Fibroblast of skin of abdomen (primary cell): ENCODE measurements at regions not wholly inside any gene's neighbourhood (a gene's known extent, or its start where the extent isn't known, plus 50 kb on each side); places are given as distances from the start of the nearest gene placed in this dataset.

ENCODE experiments used
- DNase-seq: peaks from one replicate; pipeline ENCODE4 v3.0.0-alpha.2; 2013

GRCh38 chr3:170643831-170644230 is 58.0 kb upstream of the SLC7A14 start:
- DNase-seq: no peak

GRCh38 chr3:170642882-170643601 is 57.2 kb upstream of the SLC7A14 start:
- no peak for DNase-seq

GRCh38 chr3:170641510-170642236 is 55.8 kb upstream of the SLC7A14 start:
- peak; percentile 37 for DNase-seq

GRCh38 chr3:170640737-170641171 is 54.9 kb upstream of the SLC7A14 start:
- DNase-seq: no peak

- DNase-seq: no peak
These were observed 53.1 kb upstream of the SLC7A14 start for GRCh38 chr3:170638988-170639387.

GRCh38 chr3:170637306-170637705 is 51.4 kb upstream of the SLC7A14 start:
- DNase-seq: no peak

GRCh38 chr3:170636400-170636973 is 50.6 kb upstream of the SLC7A14 start:
- DNase-seq: no peak
